ENCODE measurements at regions not wholly inside any gene's neighbourhood (a gene's known extent, or its start where the extent isn't known, plus 50 kb on each side); places are given as distances from the start of the nearest gene placed in this dataset.

GRCh38 chr12:38977132-38977531 lies 71.7 kb upstream of the CPNE8 start:
- no peak for DNase-seq (ENCODE audit: low read depth in 2 of 2)

- no peak for DNase-seq (ENCODE audit: low read depth in 2 of 2)
Measured at GRCh38 chr12:38969706-38970105, 64.3 kb upstream of the CPNE8 start.

DNA sequence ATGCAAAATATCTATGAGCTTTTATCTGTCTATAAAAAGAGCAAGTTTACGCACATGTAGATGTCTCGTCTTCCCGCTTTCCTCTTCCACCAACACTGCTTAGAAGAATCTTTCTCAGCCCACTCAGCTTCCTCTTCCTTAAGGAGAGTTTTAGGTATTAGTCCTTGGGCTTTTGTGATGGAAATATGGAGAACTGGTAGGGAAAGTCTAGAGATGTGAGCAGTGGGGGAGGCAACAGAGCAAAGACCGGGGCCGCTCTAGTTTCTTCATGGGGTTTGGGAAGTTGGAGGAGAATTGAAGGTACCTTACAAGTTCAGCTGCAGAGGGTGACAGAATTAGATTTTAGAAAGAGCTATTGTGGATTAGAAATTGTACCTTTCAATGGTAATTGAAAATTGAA lies 56.3 kb upstream of the CPNE8 start:
- no peak for DNase-seq (ENCODE audit: low read depth in 2 of 2)

GRCh38 chr12:38961012-38961411 lies 55.6 kb upstream of the CPNE8 start:
- no peak for DNase-seq (ENCODE audit: low read depth in 2 of 2)

DNA sequence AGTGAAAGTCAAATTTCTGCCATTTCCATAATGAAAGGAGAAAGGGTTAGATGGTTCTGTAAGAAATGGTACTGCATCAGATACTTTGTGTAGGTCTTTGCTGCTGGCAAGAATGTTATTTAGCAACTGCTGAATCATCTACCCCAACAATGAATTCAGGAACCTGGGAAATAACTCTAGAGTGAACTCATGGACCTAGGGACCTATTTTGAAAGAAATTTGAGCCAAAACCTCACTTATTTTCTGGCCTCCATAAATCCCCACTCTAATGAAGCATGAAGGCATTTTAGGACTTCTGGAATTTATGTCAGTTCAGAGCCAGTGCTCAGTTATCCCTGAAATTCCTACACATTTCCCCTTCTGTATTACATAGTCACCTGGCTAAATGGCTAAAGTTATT lies 50.9 kb upstream of the CPNE8 start:
- DNase-seq (ENCODE audit: low read depth in 2 of 2) = no peak
